ENCODE measurements at regions not wholly inside any gene's neighbourhood (a gene's known extent, or its start where the extent isn't known, plus 50 kb on each side); places are given as distances from the start of the nearest gene placed in this dataset.
A peak's percentile ranks its signal among the peaks of the same experiment; 100 is the strongest.

GRCh38 chr3:22634433-22634832 is 568.7 kb upstream of the UBE2E2 start:
- no peak overlapping the region for H3K4me3 ChIP-seq
- no peak for TF ChIP-seq Cebpa-rat (IDR thresholded peaks at IDR 0.05)

GRCh38 chr3:22659651-22660475 is 543.3 kb upstream of the UBE2E2 start:
- Histone ChIP-seq H3K9ac (no peak overlapping the region), H3K4me3 (no peak overlapping the region), H3K27me3 (no peaks in the 10 kb centered on the region), H3K4me1 (peaks cover 0 to 10% (median 0%) of the 10 kb centered on the region in 10 experiments; a peak in 2 of 20 replicates), H4K20me1 (no peaks in the 10 kb centered on the region), H3K36me3 (no peaks in the 10 kb centered on the region), H3K9me3 (replicated peaks in 1 of 11) (no peaks in the 10 kb centered on the region), H3K4me2 (peak overlapping the region in 1 of 11 experiments; percentile 10; a peak in 2 of 22 replicates), H3K27ac (no peak overlapping the region)
- TF ChIP-seq Cebpa-rat (IDR thresholded peaks at IDR 0.05): no peak

More at GRCh38 chr3:22634433-22634832, 568.7 kb upstream of the UBE2E2 start:
- H3K4me1 ChIP-seq: peaks cover 0 to 28% (median 0%) of the 10 kb centered on the region in 10 experiments; a peak in 5 of 20 replicates
- H3K27ac ChIP-seq: peak overlapping the region in 1 of 11 experiments; percentile 42; a peak in 1 of 22 replicates
- H3K27me3 ChIP-seq: no peaks in the 10 kb centered on the region
- H3K9ac ChIP-seq: no peak overlapping the region
- H3K4me2 ChIP-seq: peak overlapping the region in 2 of 11 experiments; percentile 27 to 40; a peak in 4 of 22 replicates
- H3K36me3 ChIP-seq: no peaks in the 10 kb centered on the region
- H4K20me1 ChIP-seq: no peaks in the 10 kb centered on the region
- peaks cover 0 to 9% (median 6%) of the 10 kb centered on the region in 11 experiments; a peak in 9 of 22 replicates for H3K9me3 ChIP-seq (replicated peaks in 1 of 11)

GRCh38 chr3:22660606-22661005 is 542.5 kb upstream of the UBE2E2 start:
- no peaks in the 10 kb centered on the region for H3K27me3 ChIP-seq
- no peak overlapping the region for H3K27ac ChIP-seq
- TF ChIP-seq Cebpa-rat (IDR thresholded peaks at IDR 0.05): no peak
- H4K20me1 ChIP-seq: no peaks in the 10 kb centered on the region
- H3K9me3 ChIP-seq (replicated peaks in 1 of 11): no peaks in the 10 kb centered on the region
- H3K4me2 ChIP-seq: no peak overlapping the region
- no peak overlapping the region for H3K9ac ChIP-seq
- no peaks in the 10 kb centered on the region for H3K36me3 ChIP-seq
- peaks cover 0 to 10% (median 0%) of the 10 kb centered on the region in 10 experiments; a peak in 2 of 20 replicates for H3K4me1 ChIP-seq
- no peak overlapping the region for H3K4me3 ChIP-seq

GRCh38 chr3:22661121-22661700 is 541.9 kb upstream of the UBE2E2 start:
- TF ChIP-seq Cebpa-rat (IDR thresholded peaks at IDR 0.05): no peak
- Histone ChIP-seq H3K4me3 (no peak overlapping the region), H3K27me3 (no peaks in the 10 kb centered on the region), H3K36me3 (no peaks in the 10 kb centered on the region), H4K20me1 (no peaks in the 10 kb centered on the region), H3K9ac (no peak overlapping the region), H3K4me2 (no peak overlapping the region), H3K4me1 (peaks cover 0 to 10% (median 0%) of the 10 kb centered on the region in 10 experiments; a peak in 2 of 20 replicates), H3K9me3 (replicated peaks in 1 of 11) (no peaks in the 10 kb centered on the region), H3K27ac (no peak overlapping the region)

- Histone ChIP-seq H3K27ac (no peak overlapping the region), H4K20me1 (no peaks in the 10 kb centered on the region), H3K4me1 (no peaks in the 10 kb centered on the region), H3K4me3 (no peak overlapping the region), H3K4me2 (no peak overlapping the region), H3K36me3 (no peaks in the 10 kb centered on the region), H3K9me3 (replicated peaks in 1 of 11) (no peaks in the 10 kb centered on the region), H3K27me3 (no peaks in the 10 kb centered on the region), H3K9ac (no peak overlapping the region)
- TF ChIP-seq Cebpa-rat (IDR thresholded peaks at IDR 0.05): no peak
Measured at GRCh38 chr3:22665528-22665927, 537.6 kb upstream of the UBE2E2 start.

- Histone ChIP-seq H4K20me1 (no peaks in the 10 kb centered on the region), H3K27ac (no peak overlapping the region), H3K4me2 (no peak overlapping the region), H3K4me3 (no peak overlapping the region), H3K9me3 (replicated peaks in 1 of 11) (no peaks in the 10 kb centered on the region), H3K27me3 (no peaks in the 10 kb centered on the region), H3K36me3 (no peaks in the 10 kb centered on the region), H3K9ac (no peak overlapping the region), H3K4me1 (no peaks in the 10 kb centered on the region)
- no peak for TF ChIP-seq Cebpa-rat (IDR thresholded peaks at IDR 0.05)
Measured at GRCh38 chr3:22666736-22667135, 536.4 kb upstream of the UBE2E2 start.

- H3K9ac ChIP-seq: no peak overlapping the region
Measured at GRCh38 chr3:22671848-22672247, 531.3 kb upstream of the UBE2E2 start.

GRCh38 chr3:22684739-22685138 is 518.4 kb upstream of the UBE2E2 start:
- TF ChIP-seq Cebpa-rat (IDR thresholded peaks at IDR 0.05): no peak
- Histone ChIP-seq H3K9ac (no peak overlapping the region), H3K27ac (no peak overlapping the region)

More at GRCh38 chr3:22671848-22672247, 531.3 kb upstream of the UBE2E2 start:
- Histone ChIP-seq H3K36me3 (no peaks in the 10 kb centered on the region), H3K4me2 (no peak overlapping the region), H4K20me1 (no peaks in the 10 kb centered on the region), H3K4me1 (no peaks in the 10 kb centered on the region), H3K4me3 (no peak overlapping the region), H3K27me3 (no peaks in the 10 kb centered on the region), H3K9me3 (replicated peaks in 1 of 11) (no peaks in the 10 kb centered on the region), H3K27ac (no peak overlapping the region)
- TF ChIP-seq Cebpa-rat (IDR thresholded peaks at IDR 0.05): no peak

GRCh38 chr3:22685597-22685996 is 517.5 kb upstream of the UBE2E2 start:
- Histone ChIP-seq H3K4me3 (no peak overlapping the region), H3K27ac (no peak overlapping the region), H4K20me1 (no peaks in the 10 kb centered on the region), H3K4me2 (no peak overlapping the region), H3K9me3 (replicated peaks in 1 of 11) (no peaks in the 10 kb centered on the region), H3K27me3 (no peaks in the 10 kb centered on the region), H3K9ac (no peak overlapping the region), H3K36me3 (no peaks in the 10 kb centered on the region), H3K4me1 (no peaks in the 10 kb centered on the region; a peak in 1 of 20 replicates)
- no peak for TF ChIP-seq Cebpa-rat (IDR thresholded peaks at IDR 0.05)

More at GRCh38 chr3:22684739-22685138, 518.4 kb upstream of the UBE2E2 start:
- no peaks in the 10 kb centered on the region for H3K36me3 ChIP-seq
- H3K4me3 ChIP-seq: no peak overlapping the region
- no peak overlapping the region for H3K4me2 ChIP-seq
- no peaks in the 10 kb centered on the region for H3K9me3 ChIP-seq (replicated peaks in 1 of 11)
- no peaks in the 10 kb centered on the region; a peak in 1 of 20 replicates for H3K4me1 ChIP-seq
- no peaks in the 10 kb centered on the region for H3K27me3 ChIP-seq
- H4K20me1 ChIP-seq: no peaks in the 10 kb centered on the region
